Ovary (tissue), 3 donors: ENCODE measurements at regions not wholly inside any gene's neighbourhood (a gene's known extent, or its start where the extent isn't known, plus 50 kb on each side); places are given as distances from the start of the nearest gene placed in this dataset.

Experiments
- EP300 ChIP-seq: sonication (generic); formaldehyde crosslinking; IDR thresholded peaks from one replicate; pipeline ENCODE4 v1.6.1; 2017; ENCODE audit warnings: antibody characterized with exemption
- POLR2A ChIP-seq: fragments of 450-650 bp; IDR thresholded peaks from one replicate; pipeline ENCODE4 v1.6.1; 2017; ENCODE audit warnings: antibody characterized with exemption, mild to moderate bottlenecking, moderate library complexity
- TF ChIP-seq, protein P1 (sequence below), 3 donors: fragments of 450-650 bp in 2 of 3; fragments of 200-600 bp in 1 of 3; IDR thresholded peaks; one replicate each; pipeline versions ENCODE4 v1.5.1 to v1.8.0; 2016 to 2022; ENCODE audit warnings: antibody characterized with exemption in 3 of 3, mild to moderate bottlenecking in 1 of 3
- donor health status: DM: no; HTN: no; CAD: no.

DNA sequence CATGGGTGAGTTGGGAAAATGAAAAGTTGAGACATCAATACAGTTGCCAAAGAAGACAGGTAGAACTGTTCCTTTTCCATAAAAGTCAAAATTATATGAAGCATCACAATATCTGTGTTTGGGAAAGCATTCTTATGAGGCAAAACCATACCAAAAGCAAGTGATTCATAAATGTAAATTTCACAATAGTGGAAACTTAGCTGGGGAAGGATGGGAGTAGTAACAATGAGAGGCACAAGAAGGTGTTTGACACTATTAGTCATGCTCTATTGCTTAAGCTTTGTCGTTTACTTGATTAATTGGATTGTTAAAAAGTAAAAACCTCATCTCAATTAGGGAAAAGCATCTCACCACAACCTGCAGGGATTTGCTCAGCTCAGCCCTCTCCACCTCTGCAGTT, 240.2 kb downstream of the C7orf25 start:
- TF ChIP-seq POLR2A = no peak
- TF ChIP-seq, protein P1, sequence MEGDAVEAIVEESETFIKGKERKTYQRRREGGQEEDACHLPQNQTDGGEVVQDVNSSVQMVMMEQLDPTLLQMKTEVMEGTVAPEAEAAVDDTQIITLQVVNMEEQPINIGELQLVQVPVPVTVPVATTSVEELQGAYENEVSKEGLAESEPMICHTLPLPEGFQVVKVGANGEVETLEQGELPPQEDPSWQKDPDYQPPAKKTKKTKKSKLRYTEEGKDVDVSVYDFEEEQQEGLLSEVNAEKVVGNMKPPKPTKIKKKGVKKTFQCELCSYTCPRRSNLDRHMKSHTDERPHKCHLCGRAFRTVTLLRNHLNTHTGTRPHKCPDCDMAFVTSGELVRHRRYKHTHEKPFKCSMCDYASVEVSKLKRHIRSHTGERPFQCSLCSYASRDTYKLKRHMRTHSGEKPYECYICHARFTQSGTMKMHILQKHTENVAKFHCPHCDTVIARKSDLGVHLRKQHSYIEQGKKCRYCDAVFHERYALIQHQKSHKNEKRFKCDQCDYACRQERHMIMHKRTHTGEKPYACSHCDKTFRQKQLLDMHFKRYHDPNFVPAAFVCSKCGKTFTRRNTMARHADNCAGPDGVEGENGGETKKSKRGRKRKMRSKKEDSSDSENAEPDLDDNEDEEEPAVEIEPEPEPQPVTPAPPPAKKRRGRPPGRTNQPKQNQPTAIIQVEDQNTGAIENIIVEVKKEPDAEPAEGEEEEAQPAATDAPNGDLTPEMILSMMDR (IDR thresholded peaks at IDR 0.05) = no peak
- no peak for TF ChIP-seq EP300
